ENCODE measurements at regions not wholly inside any gene's neighbourhood (a gene's known extent, or its start where the extent isn't known, plus 50 kb on each side); places are given as distances from the start of the nearest gene placed in this dataset.

GRCh38 chr3:859135-859534 lies 233.7 kb upstream of the CNTN6 start (continued):
- TF ChIP-seq CREB1 (IDR thresholded peaks at IDR 0.05) (no peak), POLR2A (IDR thresholded peaks at IDR 0.05; ENCODE audit: control extremely low read depth in 1 of 2, low read depth in 2 of 2, low read length in 2 of 2) (no peak), KDM4A (IDR thresholded peaks at IDR 0.05; ENCODE audit: low read depth, low read length, severe bottlenecking) (no peak), POLR2AphosphoS5 (IDR thresholded peaks at IDR 0.05; ENCODE audit: low read depth, low read length) (no peak), JUND (IDR thresholded peaks at IDR 0.05; ENCODE audit: low read length) (no peak), BCL11A (IDR thresholded peaks at IDR 0.05; ENCODE audit: low read depth in 2 of 2, low read length in 2 of 2) (no peak)

All from H1 (cell line).